Umbilical cord (tissue), 1 donor: ENCODE measurements at regions not wholly inside any gene's neighbourhood (a gene's known extent, or its start where the extent isn't known, plus 50 kb on each side); places are given as distances from the start of the nearest gene placed in this dataset.

Experiments used
- DNase-seq: peaks from one replicate; pipeline ENCODE4 v3.0.0-alpha.2; 2015; ENCODE audit warnings: low spot score

- no peak for DNase-seq
Measured at GRCh38 chr9:82153032-82153431, 164.5 kb downstream of the SPATA31D1 start.

- DNase-seq = no peak
Measured at GRCh38 chr9:82154573-82154972, 166.0 kb downstream of the SPATA31D1 start.

GRCh38 chr9:82161876-82162275, 173.3 kb downstream of the SPATA31D1 start:
- no peak for DNase-seq

DNA sequence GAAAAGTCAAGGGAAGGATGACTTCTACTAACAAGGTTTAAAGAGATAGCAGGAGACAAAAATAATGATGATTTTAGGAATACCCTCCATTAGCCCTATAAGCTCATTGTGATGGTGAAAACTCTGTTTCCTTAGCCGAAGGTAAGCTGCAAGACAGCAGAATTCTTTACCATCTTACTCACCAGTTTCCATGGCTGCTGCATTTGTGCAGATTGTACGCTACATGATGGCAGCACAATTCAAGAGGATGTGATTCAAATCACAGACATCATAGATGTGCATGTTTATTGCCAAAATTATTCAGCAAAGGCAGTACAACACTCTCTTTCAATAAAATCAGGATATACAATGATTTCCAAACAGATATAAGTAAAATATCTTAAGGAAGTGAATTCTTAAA, 175.6 kb downstream of the SPATA31D1 start:
- no peak for DNase-seq

- no peak for DNase-seq
Measured at GRCh38 chr9:82167296-82167695, 178.7 kb downstream of the SPATA31D1 start.

GRCh38 chr9:82168585-82168984, 180.0 kb downstream of the SPATA31D1 start:
- DNase-seq = no peak

DNA sequence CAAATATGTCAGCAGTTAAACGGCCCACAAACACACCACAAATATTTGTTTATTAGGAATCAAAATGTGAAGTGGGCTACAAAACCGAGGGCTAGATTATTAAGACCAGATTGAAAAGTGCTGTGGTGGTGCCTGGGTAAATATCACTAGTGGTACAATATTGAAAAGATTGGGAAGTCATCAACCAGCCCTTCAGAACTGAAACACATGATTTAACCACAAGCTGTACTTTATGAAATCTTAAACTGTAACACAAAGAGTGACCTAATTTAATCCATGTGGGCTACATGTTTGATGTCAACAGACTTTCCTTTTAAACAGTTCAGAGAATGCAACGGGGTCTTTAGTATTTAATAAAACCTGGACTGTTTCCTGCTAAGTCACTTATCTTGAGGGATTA, 182.3 kb downstream of the SPATA31D1 start:
- DNase-seq = no peak

- DNase-seq = no peak
Measured at GRCh38 chr9:82171271-82171670, 182.7 kb downstream of the SPATA31D1 start.

GRCh38 chr9:82180711-82181110, 192.1 kb downstream of the SPATA31D1 start:
- DNase-seq = no peak

- no peak for DNase-seq
Measured at GRCh38 chr9:82183181-82183860, 194.7 kb downstream of the SPATA31D1 start.

GRCh38 chr9:82184524-82184923, 196.0 kb downstream of the SPATA31D1 start:
- DNase-seq = no peak

GRCh38 chr9:82188817-82189216, 200.2 kb downstream of the SPATA31D1 start:
- no peak for DNase-seq

GRCh38 chr9:82191082-82191770, 202.7 kb downstream of the SPATA31D1 start:
- DNase-seq = no peak

GRCh38 chr9:82192211-82192610, 203.6 kb downstream of the SPATA31D1 start:
- DNase-seq = no peak

- DNase-seq = no peak
Measured at GRCh38 chr9:82196622-82197441, 208.3 kb downstream of the SPATA31D1 start.

DNA sequence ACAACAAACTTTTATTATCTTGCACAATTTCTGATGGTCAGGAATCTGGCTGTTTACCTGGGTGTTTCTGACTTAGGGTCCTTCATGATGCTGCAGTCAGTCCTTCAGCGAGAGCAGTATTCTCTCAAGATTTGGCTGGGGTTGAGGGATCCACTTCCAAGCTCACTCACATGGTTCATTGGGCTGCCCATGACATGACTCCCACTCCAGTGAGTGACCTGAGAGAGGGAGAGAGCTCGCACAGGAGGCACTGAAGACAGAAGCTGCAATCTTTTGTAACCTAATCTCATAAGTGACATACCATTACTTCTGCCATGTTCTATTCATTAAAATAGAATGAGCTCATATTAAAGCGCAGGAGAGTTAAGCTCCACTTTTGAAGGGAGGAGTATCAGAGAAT, 212.6 kb downstream of the SPATA31D1 start:
- no peak for DNase-seq

DNA sequence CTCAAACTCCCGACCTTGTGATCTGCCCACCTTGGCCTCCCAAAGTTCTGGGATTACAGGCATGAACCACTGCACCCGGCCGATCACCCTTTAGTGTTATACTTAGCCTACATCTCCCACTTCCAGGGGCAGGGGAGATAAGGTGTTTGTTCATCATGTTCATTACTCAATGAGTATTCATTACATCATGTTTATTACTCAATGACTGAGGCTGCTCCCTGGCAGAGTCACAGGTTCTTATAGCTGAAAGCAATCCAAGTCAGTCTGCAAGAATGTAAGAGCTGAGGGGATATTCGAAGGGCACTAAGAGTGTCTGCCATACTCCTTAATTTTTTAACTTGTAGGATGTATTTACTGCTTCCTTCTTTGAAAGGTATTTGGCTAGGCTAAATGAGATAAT, 214.2 kb downstream of the SPATA31D1 start:
- DNase-seq = no peak

GRCh38 chr9:82206490-82206889, 217.9 kb downstream of the SPATA31D1 start:
- no peak for DNase-seq

- DNase-seq = no peak
Measured at GRCh38 chr9:82206946-82207345, 218.4 kb downstream of the SPATA31D1 start.

GRCh38 chr9:82208741-82209450, 220.3 kb downstream of the SPATA31D1 start:
- DNase-seq = no peak

DNA sequence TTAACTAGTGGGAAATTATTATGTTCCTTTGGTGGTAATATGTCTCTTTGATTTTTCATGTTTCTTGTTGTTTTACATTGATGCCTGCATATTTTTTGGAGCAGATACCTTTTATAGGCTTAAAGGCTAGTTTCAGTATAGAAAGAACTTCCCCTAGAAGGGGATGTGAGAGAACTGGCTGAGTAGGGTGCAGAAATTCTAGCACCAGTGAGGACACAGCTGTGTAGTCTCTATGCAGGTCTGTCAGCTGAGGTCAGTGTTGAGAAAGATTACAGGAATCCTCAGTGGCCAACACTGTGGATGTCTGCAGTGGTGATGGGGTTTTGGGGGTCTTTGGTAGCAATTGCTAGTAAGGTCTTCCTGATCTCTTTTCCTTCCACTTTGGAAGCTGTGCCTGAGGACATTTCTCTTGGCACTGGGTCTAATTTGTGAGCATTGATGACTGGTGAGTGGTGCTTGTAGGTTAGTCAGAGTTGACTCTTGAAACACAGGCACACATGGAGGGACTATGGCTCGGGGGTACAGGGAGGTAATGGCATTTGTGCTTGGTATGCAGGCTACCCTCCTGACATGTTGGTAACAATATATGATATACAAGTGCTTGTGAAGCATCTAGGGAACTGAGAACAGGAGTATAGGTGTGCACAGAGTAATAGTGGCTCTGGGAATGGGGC, 221.4 kb downstream of the SPATA31D1 start:
- no peak for DNase-seq
